Loucy (cell line): ENCODE measurements at regions not wholly inside any gene's neighbourhood (a gene's known extent, or its start where the extent isn't known, plus 50 kb on each side); places are given as distances from the start of the nearest gene placed in this dataset.
A peak's percentile ranks its signal among the peaks of the same experiment; 100 is the strongest.

Source experiments
- H2AFZ ChIP-seq: fragments of 200-600 bp; sonication (generic); 2 replicates; pipeline ENCODE4 v1.6.0; 2016; ENCODE audit warnings: antibody characterized with exemption, mild to moderate bottlenecking, low read length, moderate library complexity
- H3F3A ChIP-seq: fragments of 200-600 bp; 2 replicates; pipeline ENCODE4 v1.6.0; 2016; ENCODE audit warnings: antibody characterized with exemption, low read depth, mild to moderate bottlenecking
- H3K27me3 ChIP-seq: fragments of 200-600 bp; sonication (generic); 2 replicates; pipeline ENCODE4 v1.6.1; 2014; ENCODE audit warnings: low read length, mild to moderate bottlenecking; ENCODE audit not compliant: insufficient read depth, poor library complexity, severe bottlenecking
- H3K36me3 ChIP-seq: fragments of 200-600 bp; sonication (generic); 2 replicates; pipeline ENCODE4 v1.6.1; 2016; ENCODE audit warnings: low read length; ENCODE audit not compliant: insufficient read depth
- H3K4me1 ChIP-seq: fragments of 200-600 bp; sonication (generic); 2 replicates; pipeline ENCODE4 v1.5.1; 2014; ENCODE audit warnings: low read length, mild to moderate bottlenecking; ENCODE audit not compliant: insufficient read depth, poor library complexity, severe bottlenecking
- H3K4me2 ChIP-seq: fragments of 200-600 bp; sonication (generic); 2 replicates; pipeline ENCODE4 v1.6.0; 2014; ENCODE audit warnings: antibody characterized with exemption, low read length, low read depth, mild to moderate bottlenecking; ENCODE audit not compliant: poor library complexity, severe bottlenecking
- H3K4me3 ChIP-seq: fragments of 200-600 bp; sonication (generic); 2 replicates; pipeline ENCODE4 v1.5.1; 2014; ENCODE audit warnings: low read length, mild to moderate bottlenecking, mixed read lengths; ENCODE audit not compliant: poor library complexity, severe bottlenecking
- H3K79me2 ChIP-seq: fragments of 200-600 bp; sonication (generic); 2 replicates; pipeline ENCODE4 v1.6.1; 2014; ENCODE audit warnings: low read length; ENCODE audit not compliant: insufficient read depth
- H3K9ac ChIP-seq: fragments of 200-600 bp; sonication (generic); 2 replicates; pipeline ENCODE4 v1.6.0; 2014; ENCODE audit warnings: mild to moderate bottlenecking, low read depth, low read length, moderate library complexity; ENCODE audit not compliant: poor library complexity, severe bottlenecking
- H3K9me2 ChIP-seq: fragments of 200-600 bp; sonication (generic); replicated peaks from 2 replicates; pipeline ENCODE4 v1.6.1; 2016; ENCODE audit warnings: low read depth, low read length, mixed read lengths
- H3K9me3 ChIP-seq: fragments of 200-600 bp; sonication (generic); 2 replicates; pipeline ENCODE4 v1.6.1; 2014; ENCODE audit warnings: mild to moderate bottlenecking, antibody characterized with exemption, low read length, low read depth; ENCODE audit not compliant: insufficient read depth
- H4K20me1 ChIP-seq: fragments of 200-600 bp; sonication (generic); 2 replicates; pipeline ENCODE4 v1.6.0; 2014; ENCODE audit warnings: antibody characterized with exemption, low read length, mild to moderate bottlenecking; ENCODE audit not compliant: insufficient read depth, poor library complexity, severe bottlenecking
- CTCF ChIP-seq: fragments of 200-600 bp; sonication (generic); conservative IDR thresholded peaks from 2 replicates; pipeline ENCODE4 v1.5.1; 2014; ENCODE audit warnings: mild to moderate bottlenecking, antibody characterized with exemption, low read length
- EZH2phosphoT487 ChIP-seq: fragments of 200-600 bp; IDR thresholded peaks from 2 replicates; pipeline ENCODE4 v1.6.1; 2018; ENCODE audit warnings: antibody characterized with exemption, mild to moderate bottlenecking, moderate library complexity, borderline replicate concordance

DNA sequence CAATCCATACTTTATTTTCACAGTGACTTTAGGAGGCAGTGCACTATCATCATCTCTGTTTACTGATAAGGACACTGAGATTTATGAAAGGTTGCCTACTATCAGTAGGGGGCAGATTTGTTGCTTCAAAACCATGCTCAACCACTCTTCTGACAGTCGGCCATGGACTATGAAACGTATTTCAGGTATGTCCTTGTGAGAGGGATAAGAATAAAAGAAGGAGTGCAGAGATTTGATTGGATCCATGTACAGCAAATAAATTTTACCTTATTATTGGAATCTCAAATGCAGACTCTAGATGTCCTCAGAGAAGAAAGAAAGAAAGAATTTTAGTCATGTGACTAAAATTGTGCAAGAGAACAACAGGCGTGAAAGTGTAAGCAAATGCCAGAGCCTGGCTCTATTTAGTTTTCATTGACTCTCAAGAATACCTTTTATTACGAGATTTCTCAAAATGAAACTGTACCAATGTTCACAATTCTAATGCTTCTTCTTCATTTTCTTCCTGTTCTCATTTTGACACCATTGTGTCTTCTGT, 296.6 kb upstream of the RASA1 start:
- peaks cover 3% of the 10 kb centered on the region for H3K4me1 ChIP-seq
- H3K79me2 ChIP-seq, result no peaks in the 10 kb centered on the region
- no peak overlapping the region for H3K9ac ChIP-seq
- H3K9me2 ChIP-seq, result no peaks in the 10 kb centered on the region
- H3K9me3 ChIP-seq, result no peaks in the 10 kb centered on the region
- H3K36me3 ChIP-seq, result no peaks in the 10 kb centered on the region
- no peak overlapping the region for H3K4me3 ChIP-seq
- H2AFZ ChIP-seq, result no peak overlapping the region
- H3K4me2 ChIP-seq, result no peak overlapping the region
- no peaks in the 10 kb centered on the region for H3F3A ChIP-seq
- H3K27me3 ChIP-seq, result no peaks in the 10 kb centered on the region
- TF ChIP-seq EZH2phosphoT487 (no peak), CTCF (peak; percentile 51)
- no peaks in the 10 kb centered on the region for H4K20me1 ChIP-seq

GRCh38 chr5:86974955-86975354, 292.7 kb upstream of the RASA1 start:
- no peaks in the 10 kb centered on the region for H3K9me2 ChIP-seq
- no peaks in the 10 kb centered on the region for H3K9me3 ChIP-seq
- peaks cover 3% of the 10 kb centered on the region for H3K4me1 ChIP-seq
- no peaks in the 10 kb centered on the region for H4K20me1 ChIP-seq
- H2AFZ ChIP-seq, result no peak overlapping the region
- H3K36me3 ChIP-seq, result no peaks in the 10 kb centered on the region
- no peak overlapping the region for H3K4me3 ChIP-seq
- H3K27me3 ChIP-seq, result no peaks in the 10 kb centered on the region
- H3K79me2 ChIP-seq, result no peaks in the 10 kb centered on the region
- H3F3A ChIP-seq, result no peaks in the 10 kb centered on the region
- H3K4me2 ChIP-seq, result no peak overlapping the region
- TF ChIP-seq EZH2phosphoT487 (no peak), CTCF (no peak)
- H3K9ac ChIP-seq, result no peak overlapping the region

DNA sequence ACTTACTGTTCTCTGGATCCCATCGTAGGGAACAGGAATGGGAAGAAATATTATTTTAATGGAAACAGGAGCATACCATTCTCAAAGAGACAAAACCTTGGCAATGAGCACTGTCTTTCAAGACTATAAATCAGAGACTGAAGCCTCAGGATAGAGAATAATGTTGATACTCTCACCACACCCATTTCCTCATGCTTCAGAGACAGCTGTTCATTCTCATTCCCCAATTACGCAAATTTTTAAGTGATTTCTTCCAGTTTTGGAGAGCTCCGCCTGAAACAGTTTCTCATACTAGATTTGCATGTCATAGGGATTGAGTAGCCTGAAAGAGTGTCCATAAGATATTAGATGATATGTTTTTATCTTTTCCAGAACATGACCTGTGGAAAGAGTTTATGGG, 290.5 kb upstream of the RASA1 start:
- H3K4me2 ChIP-seq, result no peak overlapping the region
- H2AFZ ChIP-seq, result no peak overlapping the region
- H3K9ac ChIP-seq, result no peak overlapping the region
- H3K79me2 ChIP-seq, result no peaks in the 10 kb centered on the region
- H3F3A ChIP-seq, result no peaks in the 10 kb centered on the region
- H3K9me3 ChIP-seq, result no peaks in the 10 kb centered on the region
- peaks cover 3% of the 10 kb centered on the region for H3K4me1 ChIP-seq
- TF ChIP-seq EZH2phosphoT487 (no peak), CTCF (no peak)
- no peaks in the 10 kb centered on the region for H3K9me2 ChIP-seq
- no peaks in the 10 kb centered on the region for H3K27me3 ChIP-seq
- H3K4me3 ChIP-seq, result no peak overlapping the region
- no peaks in the 10 kb centered on the region for H4K20me1 ChIP-seq
- H3K36me3 ChIP-seq, result no peaks in the 10 kb centered on the region
